T-helper 2 cell (primary cell): ENCODE measurements at regions not wholly inside any gene's neighbourhood (a gene's known extent, or its start where the extent isn't known, plus 50 kb on each side); places are given as distances from the start of the nearest gene placed in this dataset.
"Not testable (repeated sequence)": the region's sequence is repeated elsewhere in the genome, so short reads cannot be mapped to it uniquely, and the experiment has no call there.

ENCODE experiments used
- DNase-seq, 5 experiments: peaks; one replicate each; pipeline versions ENCODE4 v3.0.0 to v3.0.0-alpha.2; 2012 to 2022

- DNase-seq = no peak
These were observed 211.7 kb downstream of the FAT3 start for GRCh38 chr11:92436034-92436920.

GRCh38 chr11:92439133-92439532 is 214.5 kb downstream of the FAT3 start:
- no peak for DNase-seq

- no peak for DNase-seq
These were observed 216.3 kb downstream of the FAT3 start for GRCh38 chr11:92440701-92441442.

GRCh38 chr11:92441443-92441726 is 216.8 kb downstream of the FAT3 start:
- no peak for DNase-seq

GRCh38 chr11:92443199-92443598 is 218.6 kb downstream of the FAT3 start:
- DNase-seq = no peak

GRCh38 chr11:92447586-92447985 is 223.0 kb downstream of the FAT3 start:
- DNase-seq = no peak

GRCh38 chr11:92449222-92449621 is 224.6 kb downstream of the FAT3 start:
- DNase-seq = no peak

GRCh38 chr11:92449780-92450179 is 225.2 kb downstream of the FAT3 start:
- DNase-seq = peak in 1 of 5 experiments; percentile 2

- no peak for DNase-seq
These were observed 226.4 kb downstream of the FAT3 start for GRCh38 chr11:92451063-92451462.

GRCh38 chr11:92453055-92453454 is 228.4 kb downstream of the FAT3 start:
- DNase-seq = peak in 1 of 5 experiments; percentile 84

- DNase-seq = no peak
These were observed 230.7 kb downstream of the FAT3 start for GRCh38 chr11:92455210-92455790.

- no peak for DNase-seq
These were observed 232.6 kb downstream of the FAT3 start for GRCh38 chr11:92457250-92457649.

- no peak for DNase-seq
These were observed 233.9 kb downstream of the FAT3 start for GRCh38 chr11:92458486-92458885.

GRCh38 chr11:92460213-92460612 is 235.6 kb downstream of the FAT3 start:
- DNase-seq = no peak

GRCh38 chr11:92461447-92461846 is 236.8 kb downstream of the FAT3 start:
- no peak for DNase-seq

- no peak for DNase-seq
These were observed 238.2 kb downstream of the FAT3 start for GRCh38 chr11:92462821-92463220.

GRCh38 chr11:92464822-92465221 is 240.2 kb downstream of the FAT3 start:
- no peak for DNase-seq

- not testable (repeated sequence) for DNase-seq
These were observed 240.8 kb downstream of the FAT3 start for GRCh38 chr11:92465410-92465809.

- DNase-seq = no peak
These were observed 249.1 kb downstream of the FAT3 start for GRCh38 chr11:92473736-92474135.

GRCh38 chr11:92475316-92475715 is 250.7 kb downstream of the FAT3 start:
- DNase-seq = no peak

- DNase-seq = no peak
These were observed 251.2 kb downstream of the FAT3 start for GRCh38 chr11:92475819-92476218.

- no peak for DNase-seq
These were observed 253.1 kb downstream of the FAT3 start for GRCh38 chr11:92477686-92478085.

GRCh38 chr11:92480499-92480898 is 255.9 kb downstream of the FAT3 start:
- DNase-seq = no peak
